OCI-LY7 (cell line): ENCODE measurements at regions not wholly inside any gene's neighbourhood (a gene's known extent, or its start where the extent isn't known, plus 50 kb on each side); places are given as distances from the start of the nearest gene placed in this dataset.

Experiments used
- CTCF ChIP-seq: fragments of 200-600 bp; sonication (generic); conservative IDR thresholded peaks from 2 replicates; pipeline ENCODE4 v1.5.1; 2014; ENCODE audit warnings: mild to moderate bottlenecking, antibody characterized with exemption, low read length, moderate library complexity, mixed read lengths
- EZH2phosphoT487 ChIP-seq: fragments of 200-600 bp; sonication (generic); IDR thresholded peaks from 2 replicates; pipeline ENCODE4 v1.6.1; 2018; ENCODE audit warnings: low read depth, borderline replicate concordance, mild to moderate bottlenecking, mixed run types, antibody characterized with exemption, low read length, moderate library complexity, mixed read lengths

GRCh38 chr4:23422878-23423277, 467.0 kb downstream of the PPARGC1A start:
- TF ChIP-seq EZH2phosphoT487 = no peak
- TF ChIP-seq CTCF = no peak
